Gastroesophageal sphincter (tissue), 3 donors: ENCODE measurements at regions not wholly inside any gene's neighbourhood (a gene's known extent, or its start where the extent isn't known, plus 50 kb on each side); places are given as distances from the start of the nearest gene placed in this dataset.

Source experiments
- CTCF ChIP-seq, 4 experiments: fragments of 200-600 bp in 2 of 4; fragments of 450-650 bp in 2 of 4; sonication (generic) in 1 of 4; IDR thresholded peaks; one replicate each; pipeline ENCODE4 v1.5.1; 2017 to 2019; ENCODE audit warnings: antibody characterized with exemption in 4 of 4, mild to moderate bottlenecking in 2 of 4, moderate library complexity in 2 of 4
- POLR2A ChIP-seq, 2 donors: fragments of 450-650 bp; IDR thresholded peaks; one replicate each; pipeline ENCODE4 v1.6.1; 2017; ENCODE audit warnings: antibody characterized with exemption in 2 of 2, mild to moderate bottlenecking in 2 of 2, moderate library complexity in 1 of 2
- POLR2AphosphoS5 ChIP-seq: sonication (generic); formaldehyde crosslinking; IDR thresholded peaks from one replicate; pipeline ENCODE4 v1.6.1; 2017; ENCODE audit warnings: antibody characterized with exemption

DNA sequence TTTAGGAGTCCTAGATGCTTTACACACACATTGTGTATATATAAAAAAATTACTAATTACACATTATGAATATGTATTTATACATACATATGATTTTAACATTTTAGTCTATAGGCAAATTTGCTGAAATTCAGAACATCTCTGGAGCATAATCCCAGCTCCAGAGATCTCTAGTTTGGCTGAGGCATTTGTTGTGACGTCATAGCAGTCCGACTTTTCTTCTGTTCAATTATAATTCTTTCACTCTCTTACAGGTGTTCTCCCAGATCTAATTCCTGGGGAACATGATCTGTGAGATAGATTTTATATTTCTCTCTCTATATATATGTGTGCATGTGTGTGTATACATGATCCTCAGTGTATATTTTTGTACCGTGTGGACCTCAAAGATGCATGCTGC is 1876.2 kb downstream of the EFNA5 start:
- TF ChIP-seq CTCF (IDR thresholded peaks at IDR 0.05), result no peak
- TF ChIP-seq POLR2AphosphoS5, result no peak
- TF ChIP-seq POLR2A (IDR thresholded peaks at IDR 0.05), result no peak
